Activated CD8-positive, alpha-beta memory T cell treated with anti-CD3 and anti-CD28 coated beads, Interleukin-2, amount 50 U/mL, for 1 hour (primary cell): ENCODE measurements at regions not wholly inside any gene's neighbourhood (a gene's known extent, or its start where the extent isn't known, plus 50 kb on each side); places are given as distances from the start of the nearest gene placed in this dataset.

ENCODE experiments used
- DNase-seq: peaks from one replicate; pipeline ENCODE4 v3.0.0-alpha.2; 2020; ENCODE audit errors: extremely low read depth

DNA sequence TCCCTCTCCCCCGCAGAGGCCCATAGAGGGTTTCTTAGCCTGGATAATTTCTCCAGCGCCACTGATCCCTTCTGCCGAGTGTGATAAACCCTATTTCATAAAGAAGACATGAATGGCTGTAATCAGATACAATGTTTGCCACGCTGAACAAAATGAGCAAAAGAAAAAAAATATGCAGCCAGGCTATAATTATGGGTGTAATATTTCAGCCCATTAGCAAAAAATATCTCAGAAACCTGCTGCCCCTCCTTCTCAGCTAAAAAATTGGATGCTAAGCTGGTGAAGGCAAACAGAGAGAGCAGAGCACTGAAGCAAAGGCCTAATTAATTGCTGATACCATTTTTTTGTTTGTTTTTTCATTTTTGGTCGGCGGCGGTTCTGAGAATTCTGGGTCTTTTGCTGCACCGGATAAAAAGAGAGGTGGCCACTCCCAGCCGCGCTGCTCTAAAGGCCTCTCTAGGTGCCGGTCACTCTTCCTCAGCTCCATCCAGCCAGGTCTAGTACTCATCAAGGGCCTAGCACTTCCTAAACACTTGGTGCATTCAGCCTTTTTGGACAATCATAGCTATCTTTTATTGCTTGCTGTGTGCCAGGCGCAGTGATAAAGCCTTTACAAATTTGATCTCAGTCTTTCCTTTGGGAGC is 128.7 kb upstream of the TLE3 start:
- DNase-seq, result no peak

DNA sequence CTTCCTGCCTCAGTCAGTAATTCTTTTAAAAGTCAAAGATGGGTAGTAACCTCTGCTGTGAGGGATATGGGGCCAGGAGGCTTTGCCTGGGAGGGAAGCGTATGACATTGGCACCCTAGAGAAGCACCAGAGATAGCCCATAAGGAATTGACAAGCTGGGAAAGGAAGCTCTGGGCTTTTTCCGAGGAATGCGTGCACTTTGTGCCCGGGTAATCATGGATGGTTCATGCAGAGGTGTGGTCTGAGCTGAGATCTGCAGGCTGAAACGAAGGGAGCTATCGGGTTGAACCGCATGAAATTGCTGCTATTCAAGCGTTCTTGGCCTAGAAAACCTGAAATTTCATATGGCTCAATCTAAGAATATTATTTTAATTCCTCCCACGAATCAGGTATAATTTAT is 127.7 kb upstream of the TLE3 start:
- no peak for DNase-seq

DNA sequence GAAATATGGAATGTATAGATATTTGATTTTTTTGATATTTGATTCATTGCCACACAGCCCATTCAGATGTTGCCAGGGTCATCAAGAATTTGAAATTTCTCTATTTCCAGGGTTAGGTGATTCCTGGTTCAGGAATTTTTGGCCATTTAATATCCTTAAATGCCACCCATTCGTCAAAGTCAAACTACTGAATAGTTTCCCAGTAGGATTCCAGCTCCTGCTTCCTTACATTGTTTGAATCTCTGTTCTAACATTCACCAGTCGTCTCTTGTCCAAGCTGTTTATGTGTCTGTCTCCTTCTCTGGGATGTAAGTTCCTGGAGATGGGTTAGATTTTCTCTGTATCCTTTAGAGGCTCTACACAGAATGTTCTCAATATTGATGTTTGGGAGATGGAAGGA is 124.9 kb upstream of the TLE3 start:
- DNase-seq, result no peak

DNA sequence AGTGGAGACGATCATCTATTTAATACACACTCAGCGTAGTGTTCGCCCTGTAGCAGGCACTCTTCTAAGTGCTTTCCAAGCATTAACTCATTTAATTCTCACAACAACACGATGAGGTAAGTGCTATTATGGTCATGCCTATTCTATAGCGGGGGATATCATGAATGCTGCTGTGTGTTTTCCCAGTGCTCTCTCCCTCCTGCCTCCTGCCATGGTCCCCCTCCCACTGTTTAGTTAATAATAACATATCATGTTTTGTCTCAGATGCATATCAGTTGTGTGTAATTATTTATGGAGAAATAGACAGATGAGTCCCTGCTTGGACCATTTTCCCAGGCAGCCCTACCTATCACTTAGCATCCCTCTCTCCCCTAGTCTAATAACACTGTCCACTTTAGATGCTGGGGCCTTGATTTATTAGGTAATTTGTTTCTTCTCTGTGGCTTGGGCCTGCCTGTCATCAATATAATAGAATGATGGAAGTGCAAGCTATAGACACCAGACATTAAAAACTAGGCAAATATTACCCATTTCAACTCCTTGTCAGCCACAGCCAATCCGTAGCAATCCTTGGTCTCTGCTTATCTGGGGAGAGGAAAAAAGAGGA is 122.9 kb upstream of the TLE3 start:
- DNase-seq, result no peak

DNA sequence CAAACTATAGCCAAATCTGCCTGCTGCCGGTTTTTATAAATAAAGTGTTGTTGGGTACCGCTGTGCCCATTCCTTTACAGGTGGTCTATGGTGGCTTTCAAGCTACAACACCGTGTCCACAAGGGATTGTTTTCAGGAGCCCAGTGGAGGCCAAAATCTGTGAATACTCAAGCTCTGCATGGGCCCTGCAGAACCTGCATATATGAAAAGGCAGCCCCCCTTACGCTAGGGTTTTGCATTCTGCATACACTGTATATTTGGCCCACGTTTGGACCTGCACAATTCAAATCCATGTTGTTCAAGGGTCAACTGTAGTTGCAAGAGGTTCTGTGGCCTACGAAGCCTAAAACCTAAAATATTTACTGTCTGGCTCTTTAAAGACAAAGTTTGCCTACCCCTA is 122.2 kb upstream of the TLE3 start:
- DNase-seq, result no peak

DNA sequence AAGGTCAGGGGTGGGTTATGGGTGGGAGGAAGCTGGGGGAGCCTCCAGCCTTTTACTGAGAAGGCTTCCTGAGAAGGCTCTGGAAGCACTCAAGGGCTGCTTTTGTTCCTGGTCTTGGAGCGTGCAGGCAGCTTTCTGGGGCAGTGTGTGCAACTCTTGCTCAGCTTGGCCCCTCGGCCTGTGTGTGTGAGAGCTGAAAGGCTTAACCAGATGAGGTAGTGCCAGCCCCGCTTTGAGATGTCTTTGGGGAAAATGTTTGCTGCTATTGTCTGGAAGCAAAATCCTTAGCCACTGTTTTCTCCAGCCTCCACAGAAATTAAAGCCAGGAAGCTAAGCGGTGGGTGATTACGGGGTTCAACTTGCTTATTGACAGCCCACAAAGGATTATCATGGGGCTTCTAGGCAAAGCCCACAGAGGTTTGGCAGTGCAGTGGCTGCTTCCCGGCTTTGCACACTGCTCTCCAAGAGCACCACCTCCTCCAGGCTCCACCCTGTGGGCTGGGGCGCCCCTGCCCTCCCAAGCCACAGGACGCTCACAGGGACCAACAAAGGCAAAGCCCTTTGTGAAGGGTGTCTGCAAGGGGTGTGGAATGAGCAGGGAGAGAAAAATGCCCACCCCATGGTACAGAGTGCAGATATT is 121.7 kb upstream of the TLE3 start:
- DNase-seq, result no peak

DNA sequence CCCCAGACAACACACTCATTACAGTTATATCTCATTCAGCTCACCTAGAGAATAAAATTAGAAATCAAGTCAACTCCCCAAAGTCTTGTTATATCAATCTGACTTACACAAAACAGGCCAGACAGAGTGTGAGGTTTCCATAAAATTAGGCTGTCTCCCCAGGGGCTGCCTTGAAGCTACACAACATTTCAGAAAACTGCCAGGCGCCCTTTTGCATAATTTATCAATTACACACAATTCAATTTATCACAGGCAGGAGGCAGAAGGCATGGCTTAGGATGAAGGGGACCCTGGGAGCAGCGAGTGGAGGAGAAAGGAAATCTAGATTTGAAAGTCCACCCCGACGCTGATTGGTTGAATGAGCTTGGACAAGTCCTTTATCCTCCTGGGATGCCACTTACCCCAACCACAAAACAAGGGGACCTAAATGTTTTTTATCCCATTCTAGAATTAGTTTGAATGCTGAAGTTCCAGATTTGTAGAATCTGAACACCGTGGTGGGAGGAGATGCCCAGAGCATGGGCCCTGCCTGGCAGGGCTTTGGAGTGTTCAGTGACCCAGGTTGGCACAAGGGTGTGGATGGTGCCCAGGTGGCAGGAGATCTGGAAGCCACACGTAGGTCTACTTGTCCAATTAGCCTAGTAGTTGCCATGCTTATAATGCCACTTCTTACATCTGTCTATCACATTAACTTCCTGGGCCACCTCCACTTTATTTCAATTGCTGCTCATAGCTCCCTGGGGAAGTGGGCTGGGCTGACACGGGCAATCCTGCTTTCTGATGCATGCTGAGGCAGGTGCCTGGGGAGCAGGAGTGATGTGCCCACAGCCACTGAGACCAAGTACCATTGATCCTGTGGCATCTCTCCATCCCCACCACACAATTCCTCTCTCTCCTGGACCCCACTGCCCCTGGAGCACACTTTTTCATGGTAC is 119.8 kb upstream of the TLE3 start:
- DNase-seq, result no peak

DNA sequence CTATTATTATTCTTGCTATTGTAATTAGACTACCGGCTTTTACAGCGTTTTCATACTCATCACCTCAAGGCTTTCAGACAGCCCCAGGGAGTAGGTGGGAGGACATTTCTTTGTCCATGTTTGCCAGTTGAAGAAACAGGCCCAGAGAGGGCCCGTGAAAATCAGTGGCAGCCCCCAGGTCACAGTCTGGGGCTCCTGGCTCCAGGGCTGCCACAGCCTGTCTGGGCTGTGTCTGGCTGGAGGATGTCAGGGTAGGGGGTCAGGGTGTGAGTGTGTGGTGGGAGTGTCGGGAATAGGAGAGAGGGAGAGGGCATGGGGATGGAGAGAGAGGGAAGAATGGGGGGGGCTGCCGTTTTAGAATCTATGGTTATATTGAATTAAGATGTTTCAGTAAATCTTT is 118.2 kb upstream of the TLE3 start:
- DNase-seq, result no peak

DNA sequence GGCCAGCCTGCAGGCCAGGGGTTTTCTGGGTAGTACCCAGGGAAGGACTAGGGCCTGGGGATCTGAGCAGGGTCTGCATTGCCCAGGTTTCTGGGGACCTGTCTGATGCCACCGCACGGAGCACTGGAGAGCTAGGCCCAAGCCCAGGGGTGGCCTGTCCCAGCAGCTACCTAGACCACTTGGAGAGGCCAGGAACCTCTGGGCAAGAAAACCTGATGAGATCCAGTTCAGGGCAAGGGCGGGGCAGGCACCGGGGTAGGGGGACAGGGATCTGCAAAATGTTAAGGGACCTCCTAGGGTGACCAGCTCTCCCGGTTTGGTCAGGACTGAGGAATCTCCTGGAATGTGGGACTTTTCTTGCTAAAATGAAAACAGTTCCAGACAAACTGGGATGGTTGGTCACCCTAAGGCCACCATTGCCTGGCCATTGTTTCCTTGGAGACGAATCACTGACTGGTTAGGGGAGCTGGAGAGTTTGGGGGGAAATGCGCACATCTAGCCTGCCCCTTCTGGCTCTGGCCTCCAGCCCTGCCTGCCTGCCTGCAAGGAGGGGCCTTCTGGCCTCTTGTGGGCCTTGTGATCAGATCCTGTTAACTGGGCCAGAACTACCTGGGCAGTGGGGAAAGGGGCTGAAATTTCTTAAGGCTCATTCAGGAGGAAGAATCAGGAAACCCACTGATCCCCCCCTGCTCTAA is 117.4 kb upstream of the TLE3 start:
- DNase-seq, result no peak

DNA sequence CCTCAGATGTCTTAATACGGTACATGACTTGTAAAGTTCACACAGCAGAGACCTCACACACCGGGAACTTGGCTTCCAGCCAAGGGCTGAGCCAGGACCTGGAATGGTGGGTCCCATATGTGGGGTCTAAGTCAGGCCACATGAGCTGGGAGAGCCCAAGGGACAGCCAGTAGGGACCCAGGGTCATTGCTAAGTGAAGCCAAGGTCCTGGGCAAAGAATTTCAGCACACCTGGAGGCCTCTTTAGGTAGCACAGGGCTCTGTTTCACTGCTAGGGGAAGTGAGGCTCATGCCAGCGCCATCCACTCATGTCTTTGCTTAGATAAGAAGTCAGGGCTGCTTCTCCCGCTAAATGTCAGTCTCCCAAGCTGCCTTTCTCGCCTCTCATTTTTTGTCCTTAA is 116.6 kb upstream of the TLE3 start:
- DNase-seq, result no peak

DNA sequence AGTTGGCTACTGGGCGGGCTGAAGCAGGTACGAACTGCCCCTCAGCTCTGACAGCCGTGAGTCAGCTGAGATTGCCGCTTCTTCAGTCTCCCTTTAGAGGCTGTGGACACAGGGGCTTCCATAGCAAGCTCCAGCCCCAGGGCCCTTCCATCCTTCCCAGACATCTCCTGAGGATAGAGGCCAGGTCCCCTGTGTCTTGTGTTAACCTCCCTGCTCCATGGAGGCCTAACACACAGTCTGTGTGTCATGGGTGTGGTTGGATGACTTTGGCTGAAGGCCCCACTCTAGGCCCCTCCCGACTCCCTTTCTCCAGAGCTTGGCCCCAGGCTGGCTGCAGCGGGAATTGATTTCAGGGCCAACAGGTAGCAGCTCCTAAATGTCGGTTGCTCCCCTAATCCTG is 116.1 kb upstream of the TLE3 start:
- no peak for DNase-seq

DNA sequence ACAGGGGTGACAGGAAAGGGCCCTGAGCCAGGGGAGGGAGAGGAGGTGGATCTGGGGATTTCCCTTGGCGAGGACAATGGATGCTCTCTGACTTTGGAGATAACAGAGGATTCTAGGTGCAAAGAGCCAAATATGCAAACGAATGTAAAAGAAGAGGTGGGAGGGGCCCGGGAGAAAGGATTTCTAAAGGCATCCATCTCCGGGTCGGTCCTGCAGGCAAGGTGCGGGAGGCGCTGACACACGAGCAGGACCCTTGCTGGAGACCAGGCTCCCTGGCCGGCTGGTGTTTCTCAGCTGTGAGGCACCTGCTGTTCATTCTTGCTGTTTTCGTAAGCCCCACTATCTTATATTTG is 115.2 kb upstream of the TLE3 start:
- no peak for DNase-seq

DNA sequence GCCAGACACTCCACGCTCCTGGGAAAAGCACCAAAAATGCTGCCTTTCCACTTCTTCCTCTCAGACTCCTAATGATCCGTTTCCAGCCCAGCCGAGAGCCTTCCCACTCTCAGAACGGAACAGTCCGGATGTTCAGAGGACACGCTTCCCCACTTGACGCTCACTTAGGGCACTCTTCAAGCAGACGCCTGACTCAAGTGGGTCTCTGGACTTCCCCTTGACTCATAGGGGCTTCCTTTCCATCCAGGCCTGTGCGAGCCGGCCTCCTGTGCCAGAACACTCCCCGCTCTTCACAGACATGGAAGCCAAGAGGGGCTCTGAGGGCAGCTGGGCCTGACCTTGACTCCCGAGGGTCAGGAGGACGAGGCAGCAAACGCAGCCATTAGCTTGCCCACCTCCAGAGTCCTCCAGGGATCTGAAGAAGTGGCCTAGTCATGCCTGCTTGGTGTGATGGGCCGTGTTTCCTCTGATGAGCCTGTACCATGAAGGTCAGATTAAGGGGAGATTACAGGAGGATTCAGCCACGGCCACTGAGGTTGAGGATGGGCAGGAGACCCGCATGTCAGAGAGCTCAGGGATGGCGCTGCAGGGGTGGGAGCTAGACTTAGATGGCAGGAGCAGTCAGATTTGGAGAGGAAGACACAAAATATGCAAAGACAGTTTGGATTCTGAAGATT is 114.7 kb upstream of the TLE3 start:
- DNase-seq, result no peak

DNA sequence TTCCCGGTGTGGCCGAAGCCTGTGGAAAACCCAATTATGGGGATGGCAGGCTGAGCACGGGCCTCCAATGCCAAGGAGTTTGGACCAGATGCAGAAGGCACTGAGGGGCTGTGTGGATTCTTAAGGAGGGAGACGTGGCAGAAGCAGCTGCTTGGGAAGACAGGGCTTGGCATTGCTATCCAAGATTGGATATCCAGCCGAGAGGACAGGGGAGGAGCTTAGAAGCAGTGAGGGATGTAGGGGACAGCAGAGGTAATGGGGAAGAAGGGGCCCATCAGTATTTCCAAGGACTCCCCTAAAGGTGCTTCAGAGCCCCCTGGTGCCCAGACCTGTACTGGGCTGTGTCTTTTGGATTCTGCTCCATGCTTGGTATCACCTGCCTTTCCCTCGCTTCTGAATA is 112.8 kb upstream of the TLE3 start:
- no peak for DNase-seq

DNA sequence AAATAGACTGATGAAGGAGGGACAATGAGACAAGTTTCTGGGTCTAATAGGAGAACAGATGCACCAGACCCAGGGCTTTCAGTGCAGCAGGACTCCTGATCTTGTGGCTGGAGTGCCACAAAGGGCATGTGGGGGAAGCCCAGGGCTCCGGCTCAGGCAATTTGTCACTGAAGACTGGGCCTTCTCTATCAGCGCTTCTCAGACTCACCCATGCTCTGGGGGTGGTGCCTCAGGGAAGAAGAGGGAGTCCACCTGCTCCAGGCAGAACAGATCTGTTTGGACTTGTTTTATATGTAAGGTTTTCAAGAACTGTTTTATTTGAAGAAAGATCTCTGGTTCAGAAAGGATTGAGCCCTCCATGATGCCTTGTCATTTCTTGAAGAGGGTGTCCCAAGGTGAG is 112.4 kb upstream of the TLE3 start:
- no peak for DNase-seq

DNA sequence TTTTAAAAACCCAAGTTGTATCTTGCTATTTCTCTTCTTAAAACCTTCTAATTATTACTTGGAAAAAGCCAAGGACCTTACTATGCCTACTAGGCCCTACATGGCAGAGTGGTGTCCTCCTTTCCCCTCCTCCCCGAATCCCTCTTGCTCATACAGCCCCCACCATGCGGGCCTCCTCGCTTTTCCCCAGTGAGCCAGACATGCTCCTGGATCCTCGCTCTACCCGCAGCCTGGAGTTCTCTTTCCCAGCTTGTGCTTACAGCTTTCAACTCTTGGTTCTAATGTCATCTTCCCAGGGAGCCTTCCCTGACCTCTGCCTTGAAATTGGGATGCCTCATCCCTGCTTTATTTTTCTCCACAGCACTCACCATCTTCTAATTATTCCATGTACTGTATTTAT is 111.8 kb upstream of the TLE3 start:
- DNase-seq, result no peak

DNA sequence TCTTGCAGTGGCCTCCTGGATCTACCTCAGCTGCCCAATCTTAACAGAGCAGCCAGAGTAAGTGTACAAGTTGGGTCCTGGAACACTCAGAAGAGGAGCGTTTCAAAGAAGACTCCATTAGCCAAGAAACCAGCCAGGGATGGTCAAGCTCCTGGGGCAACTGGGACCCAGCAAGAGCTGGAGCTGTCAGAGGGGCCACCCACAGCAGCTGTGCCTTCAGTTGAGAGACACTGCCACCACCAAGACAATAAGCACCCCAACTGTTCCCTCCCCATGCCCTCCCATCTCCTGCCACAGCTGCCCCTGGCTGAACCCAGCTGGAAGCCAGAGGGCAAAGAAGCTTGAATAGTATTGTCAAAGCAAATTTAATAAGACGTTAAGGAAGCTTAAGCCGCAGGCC is 110.6 kb upstream of the TLE3 start:
- DNase-seq, result no peak

DNA sequence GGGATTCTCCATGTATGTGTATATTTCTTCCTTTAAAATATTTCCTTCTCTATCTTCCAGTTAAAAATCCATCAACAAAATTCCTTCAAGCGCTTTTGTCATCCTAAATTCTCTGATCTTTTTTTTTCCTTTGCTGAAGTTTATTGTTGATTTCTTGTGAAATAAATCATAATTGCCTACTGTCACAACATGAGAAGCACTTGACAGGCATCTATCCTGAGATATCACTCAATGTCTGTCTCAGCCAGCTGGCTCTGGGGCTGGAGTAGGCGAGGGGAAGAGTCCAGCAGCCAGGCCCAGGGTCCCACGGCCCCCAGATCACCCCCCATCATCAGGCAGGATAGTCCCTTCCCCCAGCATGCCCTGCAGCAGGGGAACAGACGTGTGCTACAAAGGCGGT is 109.0 kb upstream of the TLE3 start:
- DNase-seq, result no peak

DNA sequence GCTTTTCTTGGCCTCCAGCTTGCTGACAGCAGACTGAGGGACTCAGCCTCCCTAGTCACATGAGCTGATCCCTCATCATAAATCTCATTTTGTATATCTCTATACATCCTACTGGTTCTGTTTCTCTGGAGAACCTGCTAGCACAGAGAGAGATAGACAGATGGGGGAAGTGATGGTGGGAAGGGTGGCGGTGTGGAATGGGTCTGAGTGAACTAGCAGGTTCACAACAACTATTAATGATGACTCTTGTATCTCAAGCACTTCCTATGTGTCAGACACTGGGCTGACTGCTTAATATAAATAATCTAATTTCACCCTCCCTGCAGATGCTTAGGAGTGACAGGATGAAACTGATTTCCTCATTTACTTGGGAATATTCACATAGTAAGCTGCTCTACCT is 106.9 kb upstream of the TLE3 start:
- DNase-seq, result no peak

DNA sequence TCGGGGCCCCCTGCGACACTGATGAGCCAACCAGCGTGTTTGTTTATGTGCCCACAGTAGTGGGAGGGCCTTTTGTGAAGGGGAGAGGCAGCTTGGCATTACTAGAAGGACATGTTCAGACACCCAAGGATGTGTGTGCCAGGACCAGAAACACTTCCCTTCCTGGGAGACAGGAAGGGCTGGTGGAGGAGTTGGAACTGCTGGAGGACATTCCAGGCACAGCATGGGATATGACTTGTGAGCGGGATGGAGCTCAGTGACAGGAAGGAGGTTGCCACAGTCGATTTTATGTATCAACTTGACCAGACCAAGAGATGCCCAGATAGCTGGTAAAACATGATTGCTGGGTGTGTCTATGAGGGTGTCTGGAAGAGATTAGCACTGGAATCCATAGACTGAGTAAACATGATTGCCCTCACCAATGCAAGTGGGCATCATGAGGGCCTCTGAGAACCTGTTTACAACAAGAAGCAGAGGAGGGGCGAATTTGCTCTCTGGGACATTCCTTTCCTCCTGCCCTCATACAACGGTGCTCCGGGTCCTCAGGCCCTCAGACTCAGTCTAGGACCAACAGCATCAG is 106.4 kb upstream of the TLE3 start:
- DNase-seq, result no peak

DNA sequence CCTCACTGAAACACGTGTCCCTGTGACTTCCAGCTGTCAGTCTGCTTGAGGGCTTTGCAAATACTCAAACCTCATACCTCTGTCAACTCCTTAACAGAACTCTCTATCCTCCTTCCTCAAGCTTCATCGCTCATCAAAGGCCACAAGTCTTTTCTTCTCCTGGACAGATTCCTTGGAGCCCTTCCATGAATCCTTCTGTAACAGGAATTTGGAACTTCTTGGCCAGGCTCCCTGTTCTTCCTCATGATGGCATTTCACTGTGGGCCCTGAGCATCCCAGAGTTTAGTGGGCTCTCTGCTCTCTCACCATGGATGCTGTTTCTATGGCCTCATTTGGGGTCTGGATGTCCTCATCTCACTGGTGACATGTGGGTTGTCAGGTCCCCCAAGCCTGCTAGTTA is 105.0 kb upstream of the TLE3 start:
- DNase-seq, result no peak
